ENCODE measurements at regions not wholly inside any gene's neighbourhood (a gene's known extent, or its start where the extent isn't known, plus 50 kb on each side); places are given as distances from the start of the nearest gene placed in this dataset.

DNA sequence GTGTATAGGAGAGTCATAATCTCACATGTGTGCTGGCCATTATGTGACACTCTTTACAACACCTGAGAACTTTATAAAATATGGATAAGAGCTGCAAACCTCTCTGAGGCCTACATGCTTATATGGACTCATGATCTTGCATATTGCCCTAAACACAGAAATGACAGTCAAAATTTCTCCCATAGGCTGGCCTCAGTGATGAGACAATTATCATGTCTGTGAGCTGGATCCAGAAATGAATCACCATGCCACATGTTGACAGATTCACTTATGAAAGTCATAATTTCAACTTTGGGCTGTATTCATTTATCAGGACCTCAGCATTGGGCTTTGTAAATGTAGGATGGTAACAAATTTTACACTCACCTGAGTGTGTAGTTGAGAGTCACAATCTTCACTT lies 948.8 kb upstream of the TSPY4 start:
- Histone ChIP-seq H2AFZ (ENCODE audit: low read depth, low read length) (no peak overlapping the region), H3K27ac (ENCODE audit: insufficient read depth, low read depth, low read length) (no peak overlapping the region), H3K36me3 (ENCODE audit: control insufficient read depth in 2 of 2, extremely low read depth in 1 of 2, insufficient read depth in 2 of 2, low read length in 2 of 2) (no peaks in the 10 kb centered on the region), H3K79me2 (ENCODE audit: control insufficient read depth, insufficient read depth, low read length) (no peaks in the 10 kb centered on the region), H3K4me1 (ENCODE audit: control insufficient read depth, extremely low read depth, insufficient read depth, low read length) (no peaks in the 10 kb centered on the region), H4K20me1 (replicated peaks; ENCODE audit: control insufficient read depth, extremely low read depth, insufficient read depth, low read length) (no peaks in the 10 kb centered on the region), H3K4me2 (ENCODE audit: insufficient read depth, low read length) (no peak overlapping the region), H3K4me3 (replicated peaks in 1 of 3; ENCODE audit: insufficient read depth in 1 of 3, low read depth in 1 of 3, low read length in 3 of 3) (no peak overlapping the region), H3K9me1 (replicated peaks; ENCODE audit: control insufficient read depth, extremely low read depth, insufficient read depth, low read length) (no peaks in the 10 kb centered on the region), H3K27me3 (ENCODE audit: control insufficient read depth in 2 of 2, insufficient read depth in 2 of 2, low read length in 2 of 2) (no peaks in the 10 kb centered on the region), H3K9ac (replicated peaks; ENCODE audit: extremely low read depth, insufficient read depth, low read length) (no peak overlapping the region), H3K9me3 (replicated peaks; ENCODE audit: control insufficient read depth, insufficient read depth, low read length) (no peaks in the 10 kb centered on the region)
- dilution Hi-C loops (cut with MboI; ENCODE audit: extremely low pct_ligation_motif_present, low sequenced_read_pairs): no loop called here
- ChIA-PET POLR2A (no interaction called here), CTCF (no interaction called here)
- no peak for DNase-seq (ENCODE audit: low read depth, low spot score)
- no peak for FAIRE-seq
- no TSS peak for BruUV-seq (replicated peaks)
- intact Hi-C loops (cut with micrococcal nuclease): no loop called here
- TF ChIP-seq EZH2 (IDR thresholded peaks at IDR 0.05; ENCODE audit: borderline replicate concordance, low read depth, low read length, severe bottlenecking): no peak
- TF ChIP-seq, protein P1, sequence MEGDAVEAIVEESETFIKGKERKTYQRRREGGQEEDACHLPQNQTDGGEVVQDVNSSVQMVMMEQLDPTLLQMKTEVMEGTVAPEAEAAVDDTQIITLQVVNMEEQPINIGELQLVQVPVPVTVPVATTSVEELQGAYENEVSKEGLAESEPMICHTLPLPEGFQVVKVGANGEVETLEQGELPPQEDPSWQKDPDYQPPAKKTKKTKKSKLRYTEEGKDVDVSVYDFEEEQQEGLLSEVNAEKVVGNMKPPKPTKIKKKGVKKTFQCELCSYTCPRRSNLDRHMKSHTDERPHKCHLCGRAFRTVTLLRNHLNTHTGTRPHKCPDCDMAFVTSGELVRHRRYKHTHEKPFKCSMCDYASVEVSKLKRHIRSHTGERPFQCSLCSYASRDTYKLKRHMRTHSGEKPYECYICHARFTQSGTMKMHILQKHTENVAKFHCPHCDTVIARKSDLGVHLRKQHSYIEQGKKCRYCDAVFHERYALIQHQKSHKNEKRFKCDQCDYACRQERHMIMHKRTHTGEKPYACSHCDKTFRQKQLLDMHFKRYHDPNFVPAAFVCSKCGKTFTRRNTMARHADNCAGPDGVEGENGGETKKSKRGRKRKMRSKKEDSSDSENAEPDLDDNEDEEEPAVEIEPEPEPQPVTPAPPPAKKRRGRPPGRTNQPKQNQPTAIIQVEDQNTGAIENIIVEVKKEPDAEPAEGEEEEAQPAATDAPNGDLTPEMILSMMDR (IDR thresholded peaks at IDR 0.05; ENCODE audit: extremely low read depth in 1 of 2, insufficient read depth in 1 of 2, low read depth in 1 of 2, low read length in 2 of 2): no peak
- no peak for TF ChIP-seq GATA2 (IDR thresholded peaks at IDR 0.05; ENCODE audit: insufficient read depth, insufficient read length, low read depth, low read length)
- TF ChIP-seq POLR2AphosphoS5 (IDR thresholded peaks at IDR 0.05; ENCODE audit: insufficient read depth, low read depth, low read length): no peak
- no peak for TF ChIP-seq JUN (IDR thresholded peaks at IDR 0.05; ENCODE audit: borderline replicate concordance, insufficient read depth, insufficient read length, low read depth)
- TF ChIP-seq MYC (IDR thresholded peaks at IDR 0.05; ENCODE audit: low read depth, low read length): no peak
- TF ChIP-seq, protein P2, sequence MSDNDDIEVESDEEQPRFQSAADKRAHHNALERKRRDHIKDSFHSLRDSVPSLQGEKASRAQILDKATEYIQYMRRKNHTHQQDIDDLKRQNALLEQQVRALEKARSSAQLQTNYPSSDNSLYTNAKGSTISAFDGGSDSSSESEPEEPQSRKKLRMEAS (IDR thresholded peaks at IDR 0.05; ENCODE audit: insufficient read depth, insufficient read length): no peak

Data from endothelial cell of umbilical vein (primary cell).